Adipocyte (in vitro differentiated cells): ENCODE measurements at regions not wholly inside any gene's neighbourhood (a gene's known extent, or its start where the extent isn't known, plus 50 kb on each side); places are given as distances from the start of the nearest gene placed in this dataset.
"Not testable (repeated sequence)": the region's sequence is repeated elsewhere in the genome, so short reads cannot be mapped to it uniquely, and the experiment has no call there.

Experiments
- DNase-seq: peaks from one replicate; pipeline ENCODE4 v3.0.0-alpha.2; 2015; ENCODE audit warnings: low read depth
- H3K27me3 ChIP-seq: replicated peaks from 2 replicates; pipeline ENCODE4 v1.7.0; 2013; ENCODE audit warnings: mild to moderate bottlenecking, low read length, moderate library complexity; ENCODE audit not compliant: control insufficient read depth, insufficient read depth
- H3K36me3 ChIP-seq: 2 replicates; pipeline ENCODE4 v1.7.0; 2013; ENCODE audit warnings: low read length, mild to moderate bottlenecking, moderate library complexity; ENCODE audit not compliant: control insufficient read depth, insufficient read depth, severe bottlenecking
- H3K4me1 ChIP-seq: 2 replicates; pipeline ENCODE4 v1.7.0; 2013; ENCODE audit warnings: mild to moderate bottlenecking, low read length, moderate library complexity; ENCODE audit not compliant: control insufficient read depth, insufficient read depth
- H3K4me3 ChIP-seq: 2 replicates; pipeline ENCODE4 v1.7.0; 2013; ENCODE audit warnings: mild to moderate bottlenecking, low read length, moderate library complexity
- H3K9ac ChIP-seq: 2 replicates; pipeline ENCODE4 v1.7.0; 2013; ENCODE audit warnings: mild to moderate bottlenecking, low read length, moderate library complexity
- H3K9me3 ChIP-seq: 2 replicates; pipeline ENCODE4 v1.7.0; 2013; ENCODE audit warnings: mild to moderate bottlenecking, low read length, moderate library complexity; ENCODE audit not compliant: control insufficient read depth

DNA sequence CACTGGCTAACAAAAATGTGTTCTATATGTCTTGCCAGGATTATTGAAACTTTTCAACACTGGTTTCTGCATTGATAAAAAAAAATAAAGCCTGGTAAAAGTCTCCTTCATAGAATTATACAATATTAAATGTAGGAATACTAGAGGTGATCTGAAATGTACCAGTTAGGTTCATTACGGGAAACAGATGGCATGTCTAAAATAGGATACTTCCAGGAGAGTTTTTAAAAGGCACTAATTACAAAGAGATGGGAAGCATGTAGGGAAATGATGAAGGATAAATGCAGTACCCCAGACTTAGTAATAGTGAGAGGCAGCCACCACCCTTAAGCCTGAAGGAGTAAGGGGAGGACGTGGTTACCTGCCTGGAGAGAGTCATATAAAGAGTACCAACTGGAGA, 107.0 kb upstream of the NPSR1 start:
- DNase-seq, result no peak
- peaks cover 17% of the 10 kb centered on the region for H3K9me3 ChIP-seq
- H3K36me3 ChIP-seq, result no peaks in the 10 kb centered on the region
- H3K9ac ChIP-seq, result no peak overlapping the region
- H3K4me3 ChIP-seq, result no peak overlapping the region
- no peaks in the 10 kb centered on the region for H3K27me3 ChIP-seq
- no peaks in the 10 kb centered on the region for H3K4me1 ChIP-seq

DNA sequence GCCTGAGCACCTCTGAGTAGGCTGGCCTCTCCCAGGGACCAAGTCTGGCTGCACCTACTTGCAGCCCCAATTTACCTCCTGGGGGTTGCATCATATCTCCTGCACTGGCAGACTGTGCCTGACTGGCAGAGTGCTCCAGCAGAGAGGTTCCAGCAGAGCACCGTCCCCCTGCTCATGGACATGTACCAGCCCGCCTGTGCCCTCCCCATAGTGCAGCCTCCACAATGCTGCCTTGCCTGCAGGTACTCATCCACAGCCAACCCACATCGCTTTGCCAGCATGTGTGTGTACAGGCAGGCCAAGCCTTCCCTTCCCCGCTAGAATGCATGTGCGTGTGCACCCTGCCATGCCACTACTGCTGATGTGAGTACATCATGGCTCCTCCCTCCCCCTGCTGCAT, 105.5 kb upstream of the NPSR1 start:
- no peaks in the 10 kb centered on the region for H3K27me3 ChIP-seq
- DNase-seq, result no peak
- H3K9me3 ChIP-seq, result peaks cover 26% of the 10 kb centered on the region
- no peak overlapping the region for H3K4me3 ChIP-seq
- no peaks in the 10 kb centered on the region for H3K4me1 ChIP-seq
- H3K9ac ChIP-seq, result no peak overlapping the region
- no peaks in the 10 kb centered on the region for H3K36me3 ChIP-seq

DNA sequence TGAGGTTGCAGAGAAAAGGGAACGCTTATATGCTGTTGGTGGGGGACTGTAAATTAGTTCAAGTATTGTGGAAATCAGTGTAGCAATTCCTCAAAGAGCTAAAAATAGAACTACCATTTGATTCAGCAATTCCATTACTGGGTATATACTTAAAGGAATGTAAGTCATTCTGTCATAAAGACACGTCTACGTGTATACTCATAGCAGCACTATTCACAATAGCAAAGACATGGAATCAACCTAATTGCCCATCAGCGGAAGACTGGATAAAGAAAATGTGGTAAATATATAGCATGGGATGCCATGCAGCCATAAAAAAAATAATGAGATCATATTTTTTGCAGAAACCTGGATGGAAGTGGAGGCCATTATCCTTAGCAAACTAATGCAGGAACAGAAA, 100.0 kb upstream of the NPSR1 start:
- DNase-seq, result no peak
- H3K9ac ChIP-seq, result no peak overlapping the region
- H3K4me1 ChIP-seq, result no peaks in the 10 kb centered on the region
- peaks cover 30% of the 10 kb centered on the region for H3K9me3 ChIP-seq
- no peaks in the 10 kb centered on the region for H3K27me3 ChIP-seq
- H3K4me3 ChIP-seq, result no peak overlapping the region
- H3K36me3 ChIP-seq, result no peaks in the 10 kb centered on the region

DNA sequence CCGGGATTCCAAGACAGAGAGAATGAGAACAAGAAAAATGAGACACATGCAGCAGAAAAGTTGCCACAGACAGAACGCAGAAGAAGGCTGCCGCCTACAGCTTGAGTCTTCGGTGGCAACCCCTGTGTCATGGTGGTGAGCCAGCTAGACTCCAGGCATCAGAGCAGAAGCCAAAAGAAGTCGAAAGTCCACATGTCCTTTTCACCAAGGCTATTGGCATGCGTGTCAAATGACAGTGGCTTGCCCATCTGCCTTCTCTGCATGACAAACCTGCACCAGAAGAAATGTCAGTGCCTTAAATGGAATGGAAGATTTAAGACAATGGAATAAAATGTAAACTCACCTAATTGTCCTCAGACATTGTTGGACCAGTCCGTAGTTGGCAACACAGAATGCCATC, 93.9 kb upstream of the NPSR1 start:
- H3K4me3 ChIP-seq, result no peak overlapping the region
- no peaks in the 10 kb centered on the region for H3K27me3 ChIP-seq
- H3K9me3 ChIP-seq, result peaks cover 3% of the 10 kb centered on the region
- no peaks in the 10 kb centered on the region for H3K36me3 ChIP-seq
- DNase-seq, result no peak
- no peak overlapping the region for H3K9ac ChIP-seq
- H3K4me1 ChIP-seq, result no peaks in the 10 kb centered on the region

DNA sequence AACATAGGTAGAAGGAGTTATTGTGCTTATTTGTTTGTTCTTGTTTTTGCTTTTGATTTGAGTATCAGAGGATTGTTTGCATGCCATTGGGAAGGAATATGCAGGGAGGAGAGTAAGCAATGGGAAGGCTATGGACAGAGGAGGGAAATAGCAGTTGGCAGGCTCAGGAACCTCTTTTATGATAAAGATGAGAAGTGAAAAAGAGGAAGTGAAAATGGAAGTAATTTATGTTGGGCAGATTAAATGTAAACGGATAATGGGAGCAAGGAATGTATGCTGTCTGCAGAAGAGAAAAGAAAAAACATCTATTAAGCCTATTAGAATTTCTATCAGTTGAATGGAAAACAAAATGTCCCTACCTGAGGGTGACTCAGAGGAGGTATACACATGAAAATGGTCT, 90.1 kb upstream of the NPSR1 start:
- no peaks in the 10 kb centered on the region for H3K9me3 ChIP-seq
- no peak for DNase-seq
- H3K4me3 ChIP-seq, result no peak overlapping the region
- H3K4me1 ChIP-seq, result no peaks in the 10 kb centered on the region
- no peak overlapping the region for H3K9ac ChIP-seq
- H3K36me3 ChIP-seq, result no peaks in the 10 kb centered on the region
- H3K27me3 ChIP-seq, result no peaks in the 10 kb centered on the region

DNA sequence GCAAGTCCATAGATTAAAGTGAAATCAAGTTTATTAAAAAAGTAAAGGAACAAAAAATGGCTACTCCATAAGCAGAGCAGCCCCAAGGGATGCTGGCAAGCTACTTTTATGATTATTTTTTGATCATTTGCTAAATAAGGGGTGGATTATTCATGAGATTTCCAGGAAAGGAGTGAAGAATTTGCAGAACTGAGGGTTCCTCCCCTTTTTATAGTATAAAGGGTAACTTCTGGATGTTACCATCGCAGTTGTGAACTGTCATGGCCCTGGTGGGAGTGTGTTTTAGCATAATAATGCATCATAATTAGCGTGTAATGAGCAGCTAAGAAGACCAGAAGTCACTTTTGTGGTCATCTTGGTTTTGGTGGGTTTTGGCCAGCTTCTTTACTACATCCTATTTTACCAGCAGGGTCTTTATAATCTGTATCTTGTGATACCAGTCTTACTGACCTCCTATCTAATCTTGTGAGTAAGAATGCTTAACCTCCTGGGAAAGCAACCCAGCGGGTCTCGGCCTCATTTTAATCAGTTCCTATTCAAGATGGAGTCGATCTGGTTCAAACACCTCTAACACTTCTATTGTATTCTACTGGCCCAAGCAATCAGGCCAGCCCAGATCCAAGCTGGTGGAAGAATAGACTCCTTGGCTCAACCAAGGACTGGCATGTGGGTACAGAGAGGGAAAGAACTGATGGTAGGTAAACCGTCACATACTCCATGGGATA, 87.9 kb upstream of the NPSR1 start:
- no peaks in the 10 kb centered on the region for H3K36me3 ChIP-seq
- H3K4me1 ChIP-seq, result no peaks in the 10 kb centered on the region
- DNase-seq, result no peak
- no peaks in the 10 kb centered on the region for H3K27me3 ChIP-seq
- no peak overlapping the region for H3K4me3 ChIP-seq
- H3K9ac ChIP-seq, result no peak overlapping the region
- no peaks in the 10 kb centered on the region for H3K9me3 ChIP-seq

DNA sequence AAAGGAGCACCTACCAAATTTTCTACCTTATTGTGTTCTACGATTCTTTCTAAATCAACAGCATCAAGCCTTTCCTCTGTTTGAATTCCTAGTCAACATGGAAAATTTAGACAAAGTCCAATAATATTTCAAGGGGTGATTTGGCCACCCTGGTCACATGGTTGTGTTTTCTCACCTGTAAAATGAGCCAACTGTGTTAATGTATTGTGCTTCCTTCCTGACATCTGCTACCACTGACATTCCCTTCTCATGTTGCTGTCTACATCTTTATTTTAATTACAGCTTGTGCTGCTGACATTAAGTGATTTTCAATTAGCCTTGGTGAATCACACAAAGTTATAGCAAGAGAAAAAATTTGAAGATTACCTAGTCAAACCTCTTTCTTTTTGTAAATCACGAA, 83.0 kb upstream of the NPSR1 start:
- Histone ChIP-seq H3K4me1 (no peaks in the 10 kb centered on the region), H3K9ac (no peak overlapping the region), H3K27me3 (no peaks in the 10 kb centered on the region), H3K36me3 (no peaks in the 10 kb centered on the region), H3K4me3 (no peak overlapping the region), H3K9me3 (no peaks in the 10 kb centered on the region)
- no peak for DNase-seq

DNA sequence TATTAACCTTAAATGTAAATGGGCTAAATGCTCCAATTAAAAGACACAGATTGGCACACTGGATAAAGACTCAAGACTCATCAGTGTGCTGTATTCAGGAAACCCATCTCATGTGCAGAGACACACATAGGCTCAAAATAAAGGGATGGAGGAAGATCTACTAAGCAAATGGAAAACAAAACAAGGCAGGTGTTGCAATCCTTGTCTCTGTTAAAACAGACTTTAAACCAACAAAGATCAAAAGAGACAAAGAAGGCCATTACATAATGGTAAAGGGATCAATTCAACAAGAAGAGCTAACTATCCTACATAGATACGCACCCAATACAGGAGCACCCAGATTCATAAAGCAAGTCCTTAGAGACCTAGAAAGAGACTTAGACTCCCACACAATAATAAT, 80.1 kb upstream of the NPSR1 start:
- not testable (repeated sequence) for H3K4me3 ChIP-seq, H3K9ac ChIP-seq, H3K4me1 ChIP-seq, DNase-seq, H3K36me3 ChIP-seq, H3K27me3 ChIP-seq, H3K9me3 ChIP-seq

DNA sequence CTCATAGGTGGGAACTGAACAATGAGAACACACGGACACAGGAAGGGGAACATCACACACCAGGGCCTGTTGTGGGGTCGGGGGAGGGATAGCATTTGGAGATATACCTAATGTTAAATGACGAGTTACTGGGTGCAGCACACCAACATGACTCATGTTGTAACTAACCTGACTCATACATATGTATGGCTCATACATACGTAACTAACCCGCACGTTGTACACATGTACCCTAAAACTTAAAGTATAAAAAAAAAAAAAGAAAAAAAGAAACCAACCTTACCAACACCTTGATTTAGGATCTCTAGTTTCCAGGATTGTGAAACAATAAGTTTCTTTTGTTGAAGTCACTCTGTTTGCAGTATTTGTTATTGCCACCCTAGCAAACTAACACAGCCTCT, 76.3 kb upstream of the NPSR1 start:
- not testable (repeated sequence) for H3K9ac ChIP-seq, H3K27me3 ChIP-seq, DNase-seq, H3K4me3 ChIP-seq, H3K4me1 ChIP-seq, H3K36me3 ChIP-seq, H3K9me3 ChIP-seq

DNA sequence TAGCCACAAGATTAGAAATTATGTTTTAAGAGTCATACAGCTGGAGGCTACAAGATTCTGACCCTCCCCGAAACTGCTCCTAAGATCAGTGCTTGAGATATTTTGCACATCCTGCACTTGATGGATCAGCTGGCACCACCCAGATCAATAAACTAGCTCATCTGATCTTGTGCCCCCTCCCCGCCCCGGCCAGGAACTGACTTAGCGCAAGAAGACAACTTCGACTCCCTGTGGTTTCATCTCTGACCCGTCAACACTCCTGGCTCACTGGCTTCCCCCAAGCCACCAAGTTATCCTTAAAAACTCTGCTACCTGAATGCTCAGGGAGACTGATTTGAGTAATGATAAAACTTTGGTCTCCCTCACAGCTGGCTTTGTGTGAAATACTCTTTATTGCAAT, 73.5 kb upstream of the NPSR1 start:
- Histone ChIP-seq H3K9ac (no peak overlapping the region), H3K27me3 (no peaks in the 10 kb centered on the region), H3K36me3 (no peaks in the 10 kb centered on the region), H3K9me3 (no peaks in the 10 kb centered on the region), H3K4me1 (no peaks in the 10 kb centered on the region), H3K4me3 (no peak overlapping the region)
- no peak for DNase-seq

DNA sequence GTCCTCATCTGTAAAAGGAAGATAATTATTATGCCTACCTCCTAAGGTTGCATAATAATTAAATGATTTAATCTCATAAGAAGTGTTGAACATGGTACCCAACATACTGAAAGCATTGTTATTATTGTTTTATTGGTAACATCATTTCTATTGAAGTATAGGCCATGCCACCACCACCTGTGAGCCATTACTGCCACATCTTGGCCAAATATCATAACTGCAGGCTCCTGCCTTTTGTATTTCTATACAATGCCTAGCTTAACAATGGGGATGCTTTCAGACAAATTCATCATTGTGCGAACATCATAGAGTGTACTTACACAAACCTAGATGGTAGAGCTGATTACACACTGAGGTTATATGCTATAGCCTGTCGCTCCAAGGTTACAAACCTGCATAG, 61.1 kb upstream of the NPSR1 start:
- H3K4me1 ChIP-seq, result no peaks in the 10 kb centered on the region
- no peaks in the 10 kb centered on the region for H3K9me3 ChIP-seq
- H3K27me3 ChIP-seq, result no peaks in the 10 kb centered on the region
- no peak overlapping the region for H3K4me3 ChIP-seq
- no peaks in the 10 kb centered on the region for H3K36me3 ChIP-seq
- H3K9ac ChIP-seq, result no peak overlapping the region
- peak; percentile 30 for DNase-seq

DNA sequence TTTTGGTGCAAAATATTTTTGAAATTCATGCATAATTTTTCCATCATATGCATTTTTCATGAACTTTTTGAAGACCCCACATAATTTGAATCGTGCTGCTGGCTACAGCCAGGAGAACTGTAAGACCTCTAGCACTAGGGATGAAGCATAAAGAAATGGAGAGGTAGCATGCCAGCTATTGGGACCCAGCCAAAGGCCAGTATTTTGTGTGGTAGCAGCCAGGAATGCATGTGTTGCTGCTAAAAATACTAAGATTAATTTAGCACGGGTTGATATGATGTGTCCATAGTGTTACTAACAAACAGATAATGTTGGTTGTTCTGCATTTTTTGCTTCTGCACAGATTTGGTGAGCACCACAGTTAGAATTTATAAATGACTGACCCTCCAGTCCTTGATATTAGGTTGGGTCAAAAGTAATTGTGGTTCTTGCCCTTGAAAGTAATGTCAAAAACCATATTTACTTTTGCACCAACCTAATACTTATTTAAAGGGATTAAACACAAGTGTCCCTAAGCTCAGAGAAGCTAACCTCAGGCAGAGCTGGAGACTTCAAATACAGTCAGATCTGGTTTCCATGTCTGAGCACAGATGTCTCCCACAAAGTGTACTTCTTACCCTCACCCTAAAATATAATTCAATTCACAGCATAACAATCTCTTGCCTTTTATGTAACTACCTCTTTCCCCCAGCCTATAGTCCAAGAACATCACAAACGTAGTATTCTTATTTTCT, 54.1 kb upstream of the NPSR1 start:
- H3K4me3 ChIP-seq, result no peak overlapping the region
- no peaks in the 10 kb centered on the region for H3K27me3 ChIP-seq
- peaks cover 7% of the 10 kb centered on the region for H3K9me3 ChIP-seq
- DNase-seq, result no peak
- H3K9ac ChIP-seq, result no peak overlapping the region
- H3K4me1 ChIP-seq, result no peaks in the 10 kb centered on the region
- H3K36me3 ChIP-seq, result no peaks in the 10 kb centered on the region
